Naive thymus-derived CD4-positive, alpha-beta T cell (primary cell): ENCODE measurements at regions not wholly inside any gene's neighbourhood (a gene's known extent, or its start where the extent isn't known, plus 50 kb on each side); places are given as distances from the start of the nearest gene placed in this dataset.

Source experiments
- ATAC-seq: fragments of 150-1000 bp; cut with Tn5 transposase; 2 replicates; pipeline ENCODE4 v1.10.0; 2021; ENCODE audit warnings: mild to moderate bottlenecking, moderate library complexity
- CTCF ChIA-PET: fragments of 350-600 bp; sonication (Branson Sonifier 250); formaldehyde crosslinking; loops from one replicate; lab custom pipeline; 2021; ENCODE audit warnings: antibody characterized with exemption; lab: Charles Lee
- POLR2A ChIA-PET: fragments of 350-600 bp; sonication (Branson Sonifier 250); formaldehyde crosslinking; loops from one replicate; lab custom pipeline; 2021; ENCODE audit warnings: antibody characterized with exemption, inconsistent platforms; lab: Charles Lee
- DNase-seq, 9 donors: peaks; one replicate each; pipeline versions ENCODE4 v3.0.0 to v3.0.0-alpha.2; 2020 to 2022; ENCODE audit warnings: mixed read lengths in 1 of 9
- H3K27ac ChIP-seq: one replicate; pipeline ENCODE4 v1.7.0; 2013; ENCODE audit warnings: mild to moderate bottlenecking, low read depth, low read length, moderate library complexity
- H3K27me3 ChIP-seq, 2 donors: one replicate each; pipeline ENCODE4 v1.7.0; 2013; ENCODE audit warnings: low read length in 2 of 2, mild to moderate bottlenecking in 2 of 2, moderate library complexity in 2 of 2; ENCODE audit not compliant: control insufficient read depth in 2 of 2, insufficient read depth in 2 of 2
- H3K36me3 ChIP-seq, 3 experiments: 1 replicate in 2 of 3; 2 replicates in 1 of 3; pipeline ENCODE4 v1.7.0; 2013; ENCODE audit warnings: low read length in 3 of 3, mild to moderate bottlenecking in 3 of 3, moderate library complexity in 1 of 3; ENCODE audit not compliant: insufficient read depth in 3 of 3, control insufficient read depth in 2 of 3
- H3K4me1 ChIP-seq, 2 donors: one replicate each; pipeline ENCODE4 v1.7.0; 2013; ENCODE audit warnings: low read length in 2 of 2, mild to moderate bottlenecking in 2 of 2, moderate library complexity in 1 of 2; ENCODE audit not compliant: control insufficient read depth in 2 of 2, insufficient read depth in 2 of 2
- H3K4me3 ChIP-seq: 2 replicates; pipeline ENCODE4 v1.7.0; 2013; ENCODE audit warnings: mild to moderate bottlenecking, low read length
- H3K9me3 ChIP-seq, 3 experiments: 1 replicate in 2 of 3; 2 replicates in 1 of 3; pipeline ENCODE4 v1.7.0; 2013; ENCODE audit warnings: low read length in 3 of 3; ENCODE audit not compliant: control insufficient read depth in 2 of 3
- H3K27ac Mint-ChIP-seq, 9 donors: one replicate each; pipeline ENCODE4 v1.8.0; 2020 to 2022; ENCODE audit warnings: mixed read lengths in 9 of 9, mild to moderate bottlenecking in 8 of 9, moderate library complexity in 5 of 9, inconsistent platforms in 2 of 9
- H3K27me3 Mint-ChIP-seq, 5 donors: one replicate each; pipeline ENCODE4 v1.8.0; 2021 to 2022; ENCODE audit warnings: mixed read lengths in 5 of 5, mild to moderate bottlenecking in 1 of 5
- H3K36me3 Mint-ChIP-seq, 5 donors: one replicate each; pipeline ENCODE4 v1.8.0; 2020 to 2022; ENCODE audit warnings: mixed read lengths in 5 of 5, mild to moderate bottlenecking in 3 of 5, inconsistent platforms in 1 of 5
- H3K4me1 Mint-ChIP-seq, 7 donors: one replicate each; pipeline ENCODE4 v1.8.0; 2020 to 2022; ENCODE audit warnings: mixed read lengths in 7 of 7, mild to moderate bottlenecking in 3 of 7, inconsistent platforms in 1 of 7
- H3K4me3 Mint-ChIP-seq, 10 donors: one replicate each; pipeline ENCODE4 v1.8.0; 2020 to 2022; ENCODE audit warnings: mild to moderate bottlenecking in 10 of 10, mixed read lengths in 10 of 10, moderate library complexity in 6 of 10, inconsistent platforms in 2 of 10
- H3K9me3 Mint-ChIP-seq, 11 donors: one replicate each; pipeline ENCODE4 v1.8.0; 2020 to 2022; ENCODE audit warnings: mixed read lengths in 11 of 11, mild to moderate bottlenecking in 4 of 11, inconsistent platforms in 1 of 11, moderate library complexity in 1 of 11
- intact Hi-C, 2 donors: fragments of 100-400 bp; cut with micrococcal nuclease; formaldehyde crosslinking; loops; one replicate each; pipeline ENCODE4 v1.15.1; 2023

GRCh38 chr4:133812954-133813353 lies 388.6 kb downstream of the PABPC4L start:
- Histone ChIP-seq H3K9me3 (no peaks in the 10 kb centered on the region), H3K4me3 (no peak overlapping the region), H3K27ac (no peak overlapping the region), H3K27me3 (no peaks in the 10 kb centered on the region), H3K36me3 (no peaks in the 10 kb centered on the region), H3K4me1 (no peaks in the 10 kb centered on the region)
- Mint-ChIP-seq H3K27ac (no peak overlapping the region), H3K27me3 (no peaks in the 10 kb centered on the region), H3K9me3 (peaks cover 0 to 29% (median 9%) of the 10 kb centered on the region in 11 donors), H3K4me3 (no peak overlapping the region), H3K36me3 (no peaks in the 10 kb centered on the region), H3K4me1 (no peaks in the 10 kb centered on the region)
- intact Hi-C loops = no loop called here
- DNase-seq (no peak), ATAC-seq (no peak)
- CTCF ChIA-PET = no interaction called here
- POLR2A ChIA-PET = no interaction called here

GRCh38 chr4:133812236-133812635 lies 389.4 kb downstream of the PABPC4L start:
- no peak for DNase-seq
- ChIA-PET CTCF (no interaction called here), POLR2A (no interaction called here)
- no peaks in the 10 kb centered on the region for H3K27me3 ChIP-seq
- H3K4me1 ChIP-seq = no peaks in the 10 kb centered on the region
- H3K4me3 ChIP-seq = no peak overlapping the region
- Mint-ChIP-seq H3K9me3 (peaks cover 0 to 22% (median 4%) of the 10 kb centered on the region in 11 donors), H3K27me3 (no peaks in the 10 kb centered on the region), H3K36me3 (no peaks in the 10 kb centered on the region), H3K4me3 (no peak overlapping the region), H3K4me1 (no peaks in the 10 kb centered on the region), H3K27ac (no peak overlapping the region)
- H3K27ac ChIP-seq = no peak overlapping the region
- H3K36me3 ChIP-seq = no peaks in the 10 kb centered on the region
- no peaks in the 10 kb centered on the region for H3K9me3 ChIP-seq
- intact Hi-C loops = no loop called here
- ATAC-seq = no peak

GRCh38 chr4:133808151-133808550 lies 393.4 kb downstream of the PABPC4L start:
- DNase-seq (no peak), ATAC-seq (no peak)
- Mint-ChIP-seq H3K4me1 (no peaks in the 10 kb centered on the region), H3K27ac (no peak overlapping the region), H3K4me3 (no peak overlapping the region), H3K27me3 (no peaks in the 10 kb centered on the region), H3K36me3 (no peaks in the 10 kb centered on the region), H3K9me3 (peaks cover 0 to 9% (median 0%) of the 10 kb centered on the region in 11 donors)
- Histone ChIP-seq H3K9me3 (no peaks in the 10 kb centered on the region), H3K4me3 (no peak overlapping the region), H3K4me1 (no peaks in the 10 kb centered on the region), H3K36me3 (no peaks in the 10 kb centered on the region), H3K27me3 (no peaks in the 10 kb centered on the region), H3K27ac (no peak overlapping the region)
- POLR2A ChIA-PET = no interaction called here
- intact Hi-C loops = no loop called here
- CTCF ChIA-PET = interaction anchor here (0.5 kb wide), 1 partner anchor 61 kb away, joined by 3 read pairs; no protein-coding TSS in a partner anchor

- Mint-ChIP-seq H3K9me3 (no peaks in the 10 kb centered on the region), H3K36me3 (no peaks in the 10 kb centered on the region), H3K4me3 (no peak overlapping the region), H3K27ac (no peak overlapping the region), H3K4me1 (no peaks in the 10 kb centered on the region), H3K27me3 (no peaks in the 10 kb centered on the region)
- Histone ChIP-seq H3K27me3 (no peaks in the 10 kb centered on the region), H3K9me3 (no peaks in the 10 kb centered on the region), H3K4me1 (no peaks in the 10 kb centered on the region), H3K4me3 (no peak overlapping the region), H3K27ac (no peak overlapping the region), H3K36me3 (no peaks in the 10 kb centered on the region)
- ATAC-seq (no peak), DNase-seq (no peak)
- intact Hi-C loops = no loop called here
- ChIA-PET POLR2A (no interaction called here), CTCF (no interaction called here)
Observed at GRCh38 chr4:133803341-133803740, 398.2 kb downstream of the PABPC4L start.

- Mint-ChIP-seq H3K4me3 (no peak overlapping the region), H3K27ac (no peak overlapping the region), H3K27me3 (no peaks in the 10 kb centered on the region), H3K9me3 (no peaks in the 10 kb centered on the region), H3K4me1 (no peaks in the 10 kb centered on the region), H3K36me3 (no peaks in the 10 kb centered on the region)
- no peak overlapping the region for H3K27ac ChIP-seq
- H3K4me1 ChIP-seq = no peaks in the 10 kb centered on the region
- ChIA-PET CTCF (no interaction called here), POLR2A (no interaction called here)
- no peaks in the 10 kb centered on the region for H3K9me3 ChIP-seq
- DNase-seq = no peak
- no peak overlapping the region for H3K4me3 ChIP-seq
- ATAC-seq = no peak
- intact Hi-C loops = no loop called here
- no peaks in the 10 kb centered on the region for H3K27me3 ChIP-seq
- no peaks in the 10 kb centered on the region for H3K36me3 ChIP-seq
Observed at GRCh38 chr4:133802359-133803140, 399.0 kb downstream of the PABPC4L start.

GRCh38 chr4:133801883-133802282 lies 399.7 kb downstream of the PABPC4L start:
- CTCF ChIA-PET = no interaction called here
- H3K36me3 ChIP-seq = no peaks in the 10 kb centered on the region
- Mint-ChIP-seq H3K4me1 (no peaks in the 10 kb centered on the region), H3K27me3 (no peaks in the 10 kb centered on the region), H3K9me3 (no peaks in the 10 kb centered on the region), H3K36me3 (no peaks in the 10 kb centered on the region), H3K27ac (no peak overlapping the region), H3K4me3 (no peak overlapping the region)
- H3K4me3 ChIP-seq = no peak overlapping the region
- POLR2A ChIA-PET = no interaction called here
- no peak for ATAC-seq
- no peak overlapping the region for H3K27ac ChIP-seq
- DNase-seq = no peak
- intact Hi-C loops = no loop called here
- no peaks in the 10 kb centered on the region for H3K9me3 ChIP-seq
- H3K4me1 ChIP-seq = no peaks in the 10 kb centered on the region
- H3K27me3 ChIP-seq = no peaks in the 10 kb centered on the region

- H3K4me3 Mint-ChIP-seq = no peak overlapping the region
- H3K27me3 Mint-ChIP-seq = no peaks in the 10 kb centered on the region
Observed at GRCh38 chr4:133800966-133801365, 400.6 kb downstream of the PABPC4L start.

More at GRCh38 chr4:133800966-133801365, 400.6 kb downstream of the PABPC4L start:
- Mint-ChIP-seq H3K36me3 (no peaks in the 10 kb centered on the region), H3K9me3 (peaks cover 0 to 2% (median 0%) of the 10 kb centered on the region in 11 donors), H3K4me1 (no peaks in the 10 kb centered on the region), H3K27ac (no peak overlapping the region)
- ATAC-seq = no peak
- no peaks in the 10 kb centered on the region for H3K4me1 ChIP-seq
- H3K27me3 ChIP-seq = no peaks in the 10 kb centered on the region
- H3K9me3 ChIP-seq = no peaks in the 10 kb centered on the region
- no peak overlapping the region for H3K27ac ChIP-seq
- H3K4me3 ChIP-seq = no peak overlapping the region
- intact Hi-C loops = no loop called here
- H3K36me3 ChIP-seq = no peaks in the 10 kb centered on the region
- CTCF ChIA-PET = no interaction called here
- no peak for DNase-seq
- POLR2A ChIA-PET = no interaction called here
